HG03064 (cell line): ENCODE measurements at regions not wholly inside any gene's neighbourhood (a gene's known extent, or its start where the extent isn't known, plus 50 kb on each side); places are given as distances from the start of the nearest gene placed in this dataset.

Experiments used
- ATAC-seq: cut with Tn5 transposase; IDR thresholded peaks from one replicate; pipeline ENCODE4 v1.9.1; 2021; ENCODE audit warnings: low read depth; ENCODE audit not compliant: unreplicated experiment

GRCh38 chr5:67267512-67268216 is 71.1 kb upstream of the CD180 start:
- no peak for ATAC-seq

- no peak for ATAC-seq
Observed at GRCh38 chr5:67266654-67267350, 70.2 kb upstream of the CD180 start.

GRCh38 chr5:67265951-67266350 is 69.4 kb upstream of the CD180 start:
- ATAC-seq, result no peak

GRCh38 chr5:67263656-67264408 is 67.2 kb upstream of the CD180 start:
- no peak for ATAC-seq

GRCh38 chr5:67262956-67263355 is 66.4 kb upstream of the CD180 start:
- no peak for ATAC-seq

- ATAC-seq, result no peak
Observed at GRCh38 chr5:67262206-67262605, 65.6 kb upstream of the CD180 start.

- ATAC-seq, result no peak
Observed at GRCh38 chr5:67259548-67260215, 63.1 kb upstream of the CD180 start.

GRCh38 chr5:67257500-67257899 is 60.9 kb upstream of the CD180 start:
- no peak for ATAC-seq

GRCh38 chr5:67257077-67257476 is 60.5 kb upstream of the CD180 start:
- ATAC-seq, result no peak

GRCh38 chr5:67255881-67256280 is 59.3 kb upstream of the CD180 start:
- no peak for ATAC-seq

GRCh38 chr5:67253911-67254310 is 57.3 kb upstream of the CD180 start:
- no peak for ATAC-seq

- no peak for ATAC-seq
Observed at GRCh38 chr5:67249590-67249895, 52.9 kb upstream of the CD180 start.

- ATAC-seq, result no peak
Observed at GRCh38 chr5:67248703-67249589, 52.3 kb upstream of the CD180 start.

GRCh38 chr5:67246546-67247268 is 50.1 kb upstream of the CD180 start:
- ATAC-seq, result no peak
